HuH-7 (cell line): ENCODE measurements at regions not wholly inside any gene's neighbourhood (a gene's known extent, or its start where the extent isn't known, plus 50 kb on each side); places are given as distances from the start of the nearest gene placed in this dataset.
"Not testable (repeated sequence)": the region's sequence is repeated elsewhere in the genome, so short reads cannot be mapped to it uniquely, and the experiment has no call there.

Experiments
- DNase-seq: peaks from one replicate; pipeline ENCODE4 v3.0.0; 2011; ENCODE audit warnings: low spot score

DNA sequence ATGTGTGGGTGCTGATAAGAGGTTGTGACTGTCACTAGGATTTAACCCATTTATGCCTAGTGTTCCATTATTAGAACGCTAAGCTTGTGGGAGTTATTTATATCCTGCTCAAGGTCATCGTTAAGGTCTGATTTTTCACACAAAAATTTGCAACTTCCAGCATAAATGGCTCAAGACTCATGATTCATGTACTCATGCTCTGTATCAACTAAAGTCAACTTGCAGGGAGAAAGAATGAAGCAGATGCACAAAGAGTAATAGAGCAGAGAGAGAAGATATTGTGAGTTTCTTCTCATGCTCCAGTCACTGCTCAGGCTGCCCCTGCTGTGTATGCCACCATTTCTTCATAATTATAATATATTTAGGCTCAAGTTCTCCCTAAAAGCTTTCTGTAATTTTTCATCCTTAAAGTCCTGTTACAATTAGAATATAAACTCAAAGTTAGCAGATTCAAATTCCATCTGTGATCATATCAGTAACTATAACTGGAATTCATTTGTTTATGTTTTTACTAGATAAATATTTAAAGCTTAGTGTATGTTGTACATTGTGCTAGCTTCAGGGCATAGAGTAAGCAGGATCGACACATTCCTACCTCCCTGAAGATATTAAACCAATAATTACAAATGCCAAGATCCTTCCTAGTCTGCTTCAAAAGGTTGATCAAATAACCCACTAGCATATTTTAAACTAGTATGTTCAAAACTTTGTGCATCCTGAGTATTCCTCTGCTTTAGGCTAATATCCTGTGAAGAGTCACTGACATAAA, 136.7 kb downstream of the NUDT12 start:
- no peak for DNase-seq

GRCh38 chr5:103424453-103425205, 138.0 kb downstream of the NUDT12 start:
- DNase-seq: no peak

DNA sequence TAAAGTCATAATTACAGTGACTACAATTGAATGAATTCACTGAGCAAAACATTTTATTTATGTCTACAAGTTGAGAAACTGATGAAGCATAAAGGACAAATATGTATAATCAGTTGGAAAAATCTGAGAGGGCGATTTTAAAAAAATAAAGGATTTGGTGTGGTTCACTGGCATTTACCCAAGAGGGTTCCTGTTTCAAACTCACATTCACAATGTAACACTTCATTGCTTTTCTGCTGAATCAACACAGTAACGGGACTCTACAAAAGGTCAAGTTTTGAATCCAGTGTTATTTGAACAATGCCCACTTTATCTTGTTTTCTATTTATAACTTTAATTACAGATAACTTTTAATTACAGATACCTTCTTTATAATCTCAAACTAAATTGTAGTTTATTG, 138.6 kb downstream of the NUDT12 start:
- no peak for DNase-seq

DNA sequence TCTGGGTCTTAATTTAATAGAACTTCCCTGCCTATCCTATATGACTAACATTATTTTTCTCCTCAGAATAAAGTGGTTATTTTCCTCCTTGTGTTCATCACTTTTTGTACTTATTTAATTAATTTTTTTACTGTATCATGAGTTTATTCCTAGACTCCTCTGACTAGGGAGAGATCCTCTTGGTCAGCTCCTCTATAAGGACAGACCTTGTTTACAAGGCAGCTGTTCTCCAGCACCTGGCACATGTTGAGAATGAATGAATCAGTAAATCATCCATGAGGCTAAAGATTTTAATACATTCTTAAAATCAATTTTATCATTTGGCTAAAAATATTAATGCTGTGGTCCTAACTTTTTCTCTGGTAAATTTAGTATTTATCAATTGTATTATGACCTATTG, 139.8 kb downstream of the NUDT12 start:
- no peak for DNase-seq

GRCh38 chr5:103414604-103415003, 148.0 kb downstream of the NUDT12 start:
- DNase-seq: peak; percentile 26

GRCh38 chr5:103411711-103412110, 150.9 kb downstream of the NUDT12 start:
- DNase-seq: no peak

DNA sequence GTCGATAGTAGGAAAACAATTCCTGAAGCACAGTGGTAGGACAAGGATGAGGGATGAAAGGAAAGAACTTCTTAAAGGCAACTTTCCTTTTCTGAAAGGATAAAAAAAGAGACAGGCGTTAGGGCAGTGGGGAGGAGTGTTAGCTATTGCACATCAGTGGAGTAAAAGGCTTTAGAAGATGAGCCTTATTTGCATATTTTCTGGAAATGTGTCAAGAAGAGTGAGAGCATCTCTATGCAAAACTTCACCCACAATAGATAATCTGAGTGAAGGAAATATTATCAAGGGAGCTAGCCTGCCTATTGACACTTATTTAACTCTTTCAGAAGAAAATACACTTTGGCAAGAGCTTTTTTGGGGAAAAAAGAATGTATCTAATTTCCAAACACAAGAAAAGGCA, 151.6 kb downstream of the MACIR start:
- no peak for DNase-seq

GRCh38 chr5:103409013-103409670, 150.6 kb downstream of the MACIR start:
- no peak for DNase-seq

DNA sequence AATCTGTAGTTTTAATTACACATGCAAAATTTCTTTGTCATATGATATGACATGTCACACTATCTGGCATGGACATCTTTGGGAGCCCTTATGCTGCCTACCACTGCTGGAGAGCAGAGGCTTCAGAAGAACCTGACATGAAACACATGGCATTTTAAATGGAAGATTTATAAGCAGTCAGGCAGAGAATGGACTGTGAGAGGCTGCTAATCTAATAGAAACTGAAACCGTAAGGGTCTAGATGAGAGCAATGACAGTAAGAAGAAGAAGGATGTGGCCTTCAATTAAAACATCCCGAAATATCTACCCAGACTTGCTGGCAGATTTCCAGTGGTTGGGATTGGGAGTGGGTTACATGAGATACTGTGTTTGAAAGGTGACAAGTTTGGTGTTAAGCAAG, 149.8 kb downstream of the MACIR start:
- DNase-seq: no peak

DNA sequence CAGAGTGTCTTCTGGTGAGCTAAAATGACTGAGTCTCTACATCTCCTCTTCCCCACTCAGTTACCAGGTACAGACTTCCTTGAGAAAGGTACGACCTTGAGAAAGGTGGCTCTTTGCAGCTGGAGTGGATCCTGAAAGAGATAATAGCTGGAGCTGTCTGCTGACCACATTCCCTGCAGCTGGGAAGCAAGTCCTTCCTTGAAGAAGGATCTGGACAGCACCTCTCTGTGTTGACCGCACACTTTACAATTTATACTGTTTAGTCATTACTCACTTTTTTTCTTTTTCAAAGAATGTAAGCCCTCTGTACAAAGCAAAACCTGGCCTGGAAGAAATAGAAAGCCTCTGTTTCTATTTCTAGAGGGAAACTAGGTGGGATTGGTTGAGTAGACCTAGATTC, 148.8 kb downstream of the MACIR start:
- no peak for DNase-seq

DNA sequence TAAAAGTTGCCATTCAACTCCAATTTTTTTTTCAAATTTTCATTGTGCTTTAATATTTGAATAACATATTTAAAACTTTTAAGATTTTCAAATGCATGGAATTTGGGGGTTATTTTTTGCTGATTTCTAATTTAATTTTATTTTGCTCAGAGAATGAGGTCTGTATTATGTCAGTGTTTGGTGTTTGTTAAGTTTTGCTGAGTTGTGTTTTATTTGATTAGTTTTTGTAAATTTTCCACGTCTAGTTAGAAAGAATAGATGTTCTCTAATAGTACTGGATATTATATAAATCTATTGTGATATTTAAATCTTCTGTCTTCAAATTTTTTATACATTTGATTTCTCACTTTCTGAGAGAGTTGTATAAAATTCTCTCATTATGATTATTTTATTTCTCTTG, 145.9 kb downstream of the MACIR start:
- DNase-seq: no peak

DNA sequence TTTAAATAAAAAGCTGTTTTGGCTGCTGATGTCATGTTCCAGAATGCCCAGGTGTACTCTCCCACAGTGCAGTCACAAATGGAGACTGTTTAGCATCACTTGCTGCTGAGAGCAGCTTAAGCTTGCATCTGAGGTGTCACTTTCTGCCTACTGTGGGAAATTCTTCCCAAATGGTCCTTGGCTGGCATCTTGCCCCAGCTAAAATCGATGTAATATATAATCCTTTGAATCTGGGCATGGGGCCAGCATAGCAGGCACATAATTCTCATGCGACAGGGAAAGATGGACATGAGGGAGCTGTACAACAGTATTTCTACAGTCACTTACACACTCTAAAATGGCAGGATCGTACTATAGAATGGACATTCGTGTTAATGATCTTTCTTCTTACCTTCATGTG, 144.3 kb downstream of the MACIR start:
- DNase-seq: no peak

DNA sequence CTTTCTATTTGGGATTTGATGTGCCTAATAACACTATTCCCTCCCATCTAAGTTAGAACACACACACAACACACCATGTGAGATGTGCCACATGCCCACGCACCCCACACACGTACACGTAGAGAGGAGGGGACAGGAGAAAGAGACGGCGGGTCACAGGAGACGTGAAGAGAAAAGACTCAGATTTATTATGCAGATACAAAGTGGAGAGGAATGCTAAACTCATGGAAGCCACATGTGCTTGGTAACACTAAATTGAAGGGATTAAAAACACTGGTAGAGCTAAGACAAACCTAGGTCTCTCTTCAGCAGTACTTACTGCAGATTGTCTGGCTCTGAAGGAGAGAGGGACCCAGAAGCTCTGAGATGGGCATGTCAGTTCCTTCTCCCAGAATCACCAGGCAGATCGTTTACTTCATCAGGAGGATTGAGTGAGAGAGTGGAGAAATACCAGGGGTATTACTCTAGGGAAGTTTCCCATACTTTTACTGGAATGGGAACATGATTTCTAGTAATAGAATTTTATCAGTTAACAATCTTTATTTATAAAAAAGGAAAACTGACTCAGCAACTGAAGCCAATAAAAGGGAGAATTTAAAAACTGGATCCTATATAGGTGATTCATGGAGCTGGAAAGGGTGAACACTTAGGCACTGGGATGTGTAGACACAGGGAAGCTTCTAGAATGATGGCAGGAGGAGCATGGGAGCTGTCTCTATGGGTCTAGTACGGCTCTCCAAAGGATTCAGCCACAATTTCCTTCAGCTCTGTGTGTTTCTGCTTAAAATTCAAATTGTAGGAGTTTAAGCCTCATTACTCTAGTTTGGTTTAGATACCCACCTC, 139.4 kb downstream of the MACIR start:
- no peak for DNase-seq

- no peak for DNase-seq
Observed at GRCh38 chr5:103394676-103395075, 136.1 kb downstream of the MACIR start.

DNA sequence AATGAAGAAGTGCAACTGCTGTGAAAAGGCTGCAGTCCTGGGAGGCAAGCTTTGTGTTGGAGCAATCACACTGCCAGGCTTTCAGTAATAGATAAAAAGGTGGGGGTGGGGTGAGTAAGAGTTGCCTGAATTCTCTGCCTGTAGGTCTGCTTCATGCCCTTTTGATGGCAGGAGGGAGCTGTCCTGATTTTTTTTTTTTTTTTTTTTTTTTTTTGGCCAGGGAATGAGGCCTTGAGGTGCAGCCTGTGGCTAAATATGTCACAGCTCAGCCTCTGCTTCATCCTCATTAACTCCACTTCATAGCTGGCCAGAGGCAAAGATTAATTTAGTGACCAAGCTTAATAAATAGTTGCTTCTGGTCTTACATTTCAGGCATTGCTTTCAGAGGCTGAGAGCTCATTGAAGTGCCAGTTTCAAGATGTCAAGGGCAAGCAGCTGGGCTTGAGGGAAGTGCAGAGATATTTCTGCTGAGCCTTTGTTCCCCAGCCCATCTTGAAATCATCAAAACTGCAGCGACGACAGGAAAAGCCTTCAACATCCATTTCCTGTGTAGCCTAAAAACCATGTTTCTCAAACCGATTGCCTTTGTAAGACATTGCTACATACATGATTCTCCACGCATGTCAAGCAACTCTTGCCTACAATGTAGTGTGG, 134.7 kb downstream of the MACIR start:
- DNase-seq: no peak

- DNase-seq: no peak
Observed at GRCh38 chr5:103391659-103392058, 133.1 kb downstream of the MACIR start.

GRCh38 chr5:103389846-103390245, 131.3 kb downstream of the MACIR start:
- DNase-seq: no peak

- no peak for DNase-seq
Observed at GRCh38 chr5:103389357-103389756, 130.8 kb downstream of the MACIR start.

- DNase-seq: no peak
Observed at GRCh38 chr5:103385722-103386121, 127.2 kb downstream of the MACIR start.

DNA sequence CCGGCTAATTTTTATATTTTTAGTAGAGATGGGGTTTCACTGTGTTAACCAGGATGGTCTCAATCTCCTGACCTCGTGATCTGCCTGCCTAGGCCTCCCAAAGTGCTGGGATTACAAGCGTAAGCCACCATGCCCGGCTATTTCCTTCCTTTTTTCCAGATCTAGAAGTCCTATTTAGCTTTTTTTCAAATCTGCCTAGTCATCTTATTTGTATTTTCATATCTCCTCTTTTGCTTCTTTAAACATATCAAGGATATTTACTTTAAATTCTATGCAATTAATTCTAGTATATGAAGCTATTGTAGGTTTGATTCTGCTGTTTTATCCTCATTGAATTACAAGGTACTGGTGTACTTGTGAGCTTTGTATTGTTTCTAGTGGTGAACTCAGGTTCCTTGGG, 119.1 kb downstream of the MACIR start:
- DNase-seq: not testable (repeated sequence)

- peak; percentile 39 for DNase-seq
Observed at GRCh38 chr5:103375863-103376591, 117.5 kb downstream of the MACIR start.
